CD14-positive monocyte (primary cell): ENCODE measurements at regions not wholly inside any gene's neighbourhood (a gene's known extent, or its start where the extent isn't known, plus 50 kb on each side); places are given as distances from the start of the nearest gene placed in this dataset.

Experiments
- DNase-seq, 3 donors: peaks; one replicate each; pipeline ENCODE4 v3.0.0-alpha.2; 2011 to 2022
- H2AFZ ChIP-seq: 2 replicates; pipeline ENCODE4 v1.6.0; 2012; ENCODE audit warnings: mild to moderate bottlenecking, low read depth, low read length, inconsistent platforms; ENCODE audit not compliant: insufficient read depth, poor library complexity, severe bottlenecking
- H3K27ac ChIP-seq, 2 donors: 1 replicate in 1 of 2; 2 replicates in 1 of 2; pipeline ENCODE4 v1.5.1; 2012 to 2013; ENCODE audit warnings: low read length in 2 of 2, control low read depth in 1 of 2, inconsistent platforms in 1 of 2, low read depth in 1 of 2, mild to moderate bottlenecking in 1 of 2
- H3K27me3 ChIP-seq, 2 donors: one replicate each; pipeline versions ENCODE4 v1.6.0 to v1.6.1; 2011 to 2013; ENCODE audit warnings: low read length in 2 of 2; ENCODE audit not compliant: control insufficient read depth in 2 of 2, insufficient read depth in 2 of 2
- H3K36me3 ChIP-seq, 2 donors: replicated peaks in 1 of 2; 1 replicate in 1 of 2; 2 replicates in 1 of 2; pipeline versions ENCODE4 v1.5.1 to v1.6.1; 2012 to 2013; ENCODE audit warnings: low read length in 2 of 2, control low read depth in 1 of 2, inconsistent platforms in 1 of 2, mild to moderate bottlenecking in 1 of 2; ENCODE audit not compliant: insufficient read depth in 2 of 2, control insufficient read depth in 1 of 2
- H3K4me1 ChIP-seq, 2 donors: 1 replicate in 1 of 2; 2 replicates in 1 of 2; pipeline versions ENCODE4 v1.5.1 to v1.6.1; 2012 to 2013; ENCODE audit warnings: low read length in 2 of 2, control low read depth in 1 of 2, inconsistent platforms in 1 of 2, mild to moderate bottlenecking in 1 of 2, moderate library complexity in 1 of 2; ENCODE audit not compliant: insufficient read depth in 2 of 2, control insufficient read depth in 1 of 2
- H3K4me2 ChIP-seq: replicated peaks from 2 replicates; pipeline ENCODE3; 2012; ENCODE audit warnings: low read length, moderate library complexity, mild to moderate bottlenecking; ENCODE audit not compliant: poor library complexity, severe bottlenecking; ENCODE audit errors: extremely low read depth
- H3K4me3 ChIP-seq, 3 experiments: fragments of 200-600 bp in 1 of 3; sonication (generic) in 1 of 3; replicated peaks in 1 of 3; 1 replicate in 2 of 3; 2 replicates in 1 of 3; pipeline ENCODE4 v1.5.1; 2011 to 2013; ENCODE audit warnings: low read length in 3 of 3, mild to moderate bottlenecking in 3 of 3, control low read depth in 2 of 3, low read depth in 2 of 3, inconsistent platforms in 1 of 3, moderate library complexity in 1 of 3
- H3K79me2 ChIP-seq: 2 replicates; pipeline ENCODE4 v1.6.0; 2012; ENCODE audit warnings: mild to moderate bottlenecking, control low read depth, inconsistent platforms, low read length, moderate library complexity; ENCODE audit not compliant: insufficient read depth
- H3K9ac ChIP-seq: 2 replicates; pipeline ENCODE4 v1.6.0; 2017; ENCODE audit warnings: low read length, mild to moderate bottlenecking; ENCODE audit not compliant: insufficient read depth, poor library complexity, severe bottlenecking
- H3K9me3 ChIP-seq, 2 donors: replicated peaks in 1 of 2; 1 replicate in 1 of 2; 2 replicates in 1 of 2; pipeline versions ENCODE4 v1.5.1 to v1.6.1; 2012 to 2013; ENCODE audit warnings: low read length in 2 of 2, control low read depth in 1 of 2; ENCODE audit not compliant: control insufficient read depth in 1 of 2, insufficient read depth in 1 of 2
- H4K20me1 ChIP-seq: 2 replicates; pipeline ENCODE4 v1.6.0; 2012; ENCODE audit warnings: mild to moderate bottlenecking, low read length, control low read depth, moderate library complexity; ENCODE audit not compliant: insufficient read depth
- H3K27ac Mint-ChIP-seq, 7 donors: one replicate each; pipeline ENCODE4 v1.8.0; 2020; ENCODE audit warnings: mild to moderate bottlenecking in 7 of 7, mixed read lengths in 7 of 7, moderate library complexity in 6 of 7, inconsistent platforms in 2 of 7
- H3K27me3 Mint-ChIP-seq, 3 donors: one replicate each; pipeline ENCODE4 v1.8.0; 2021 to 2022; ENCODE audit warnings: low read depth in 3 of 3, mild to moderate bottlenecking in 3 of 3, mixed read lengths in 3 of 3, moderate library complexity in 3 of 3, inconsistent platforms in 1 of 3
- H3K36me3 Mint-ChIP-seq, 2 donors: one replicate each; pipeline ENCODE4 v1.8.0; 2020; ENCODE audit warnings: mixed read lengths in 2 of 2, inconsistent platforms in 1 of 2, mild to moderate bottlenecking in 1 of 2
- H3K4me1 Mint-ChIP-seq: one replicate; pipeline ENCODE4 v1.8.0; 2020; ENCODE audit warnings: mild to moderate bottlenecking, mixed read lengths
- H3K4me3 Mint-ChIP-seq, 2 donors: one replicate each; pipeline ENCODE4 v1.8.0; 2020; ENCODE audit warnings: mild to moderate bottlenecking in 2 of 2, mixed read lengths in 2 of 2, moderate library complexity in 1 of 2
- H3K9me3 Mint-ChIP-seq, 7 donors: one replicate each; pipeline ENCODE4 v1.8.0; 2020 to 2022; ENCODE audit warnings: mixed read lengths in 7 of 7, mild to moderate bottlenecking in 6 of 7, moderate library complexity in 6 of 7, inconsistent platforms in 2 of 7
- CTCF ChIP-seq: fragments of 200-600 bp; IDR thresholded peaks from one replicate; pipeline ENCODE4 v1.8.0; 2022; ENCODE audit warnings: antibody characterized with exemption, mild to moderate bottlenecking
- WGBS: methylation state at CpG from one replicate; pipeline ENCODE4 v1.1.5; 2013; ENCODE audit warnings: missing lambda C conversion rate; ENCODE audit not compliant: insufficient coverage; 5-methylcytosine and 5-hydroxymethylcytosine counted together
- intact Hi-C, 2 donors: fragments of 100-400 bp; cut with micrococcal nuclease; formaldehyde crosslinking; loops; one replicate each; pipeline versions ENCODE4 v1.15.0 to v1.15.1; 2023

- Mint-ChIP-seq H3K4me3 (no peak overlapping the region), H3K27ac (no peak overlapping the region), H3K4me1 (no peaks in the 10 kb centered on the region), H3K27me3 (peaks cover 4 to 8% (median 8%) of the 10 kb centered on the region in 3 donors), H3K36me3 (no peaks in the 10 kb centered on the region), H3K9me3 (peaks cover 0 to 2% (median 0%) of the 10 kb centered on the region in 7 donors)
- Histone ChIP-seq H3K4me3 (no peak overlapping the region), H4K20me1 (no peaks in the 10 kb centered on the region), H3K4me2 (no peak overlapping the region), H3K9me3 (no peaks in the 10 kb centered on the region), H3K4me1 (no peaks in the 10 kb centered on the region), H2AFZ (no peak overlapping the region), H3K27me3 (no peaks in the 10 kb centered on the region), H3K9ac (no peak overlapping the region), H3K27ac (no peak overlapping the region), H3K36me3 (no peaks in the 10 kb centered on the region), H3K79me2 (no peaks in the 10 kb centered on the region)
- WGBS = 91% methylated on average over 6 of the region's 9 CpGs
- DNase-seq = no peak
- TF ChIP-seq CTCF = no peak
- intact Hi-C loops = no loop called here
Measured at GRCh38 chr14:99347561-99347960, 75.6 kb upstream of the BCL11B start.

- Histone ChIP-seq H3K9ac (no peak overlapping the region), H3K4me2 (no peak overlapping the region), H4K20me1 (no peaks in the 10 kb centered on the region), H3K36me3 (no peaks in the 10 kb centered on the region), H3K4me1 (no peaks in the 10 kb centered on the region), H3K27ac (no peak overlapping the region), H3K9me3 (no peaks in the 10 kb centered on the region), H3K27me3 (no peaks in the 10 kb centered on the region), H3K4me3 (no peak overlapping the region), H3K79me2 (no peaks in the 10 kb centered on the region), H2AFZ (no peak overlapping the region)
- no peak overlapping the region for H3K27ac Mint-ChIP-seq
- TF ChIP-seq CTCF = no peak
- H3K4me3 Mint-ChIP-seq = no peak overlapping the region
- no peaks in the 10 kb centered on the region for H3K4me1 Mint-ChIP-seq
- WGBS = 91% methylated on average over 8 of the region's 11 CpGs
- H3K9me3 Mint-ChIP-seq = peaks cover 0 to 2% (median 0%) of the 10 kb centered on the region in 7 donors
- intact Hi-C loops = no loop called here
- H3K36me3 Mint-ChIP-seq = no peaks in the 10 kb centered on the region
- no peak for DNase-seq
- peaks cover 4 to 8% (median 5%) of the 10 kb centered on the region in 3 donors for H3K27me3 Mint-ChIP-seq
Measured at GRCh38 chr14:99346470-99347080, 74.6 kb upstream of the BCL11B start.
